Effector memory CD8-positive, alpha-beta T cell (primary cell): ENCODE measurements at regions not wholly inside any gene's neighbourhood (a gene's known extent, or its start where the extent isn't known, plus 50 kb on each side); places are given as distances from the start of the nearest gene placed in this dataset.

ENCODE experiments used
- ATAC-seq: fragments of 150-1000 bp; cut with Tn5 transposase; replicated peaks from 2 replicates; pipeline ENCODE4 v1.10.0; 2021; ENCODE audit warnings: mild to moderate bottlenecking, moderate library complexity
- DNase-seq, 3 experiments: peaks; one replicate each; pipeline ENCODE4 v3.0.0; 2021
- H3K27ac Mint-ChIP-seq, 2 donors: one replicate each; pipeline ENCODE4 v1.8.0; 2022; ENCODE audit warnings: mild to moderate bottlenecking in 2 of 2, mixed read lengths in 2 of 2, moderate library complexity in 2 of 2
- H3K27me3 Mint-ChIP-seq, 2 donors: one replicate each; pipeline ENCODE4 v1.8.0; 2022; ENCODE audit warnings: mixed read lengths in 2 of 2
- H3K36me3 Mint-ChIP-seq: one replicate; pipeline ENCODE4 v1.8.0; 2022; ENCODE audit warnings: mild to moderate bottlenecking, moderate library complexity, mixed read lengths; ENCODE audit not compliant: insufficient read depth
- H3K4me1 Mint-ChIP-seq, 2 donors: one replicate each; pipeline ENCODE4 v1.8.0; 2022; ENCODE audit warnings: low read depth in 2 of 2, mixed read lengths in 2 of 2
- H3K4me3 Mint-ChIP-seq, 2 donors: one replicate each; pipeline ENCODE4 v1.8.0; 2022; ENCODE audit warnings: mild to moderate bottlenecking in 2 of 2, mixed read lengths in 2 of 2, moderate library complexity in 2 of 2
- H3K9me3 Mint-ChIP-seq, 2 donors: one replicate each; pipeline ENCODE4 v1.8.0; 2022; ENCODE audit warnings: mixed read lengths in 2 of 2

DNA sequence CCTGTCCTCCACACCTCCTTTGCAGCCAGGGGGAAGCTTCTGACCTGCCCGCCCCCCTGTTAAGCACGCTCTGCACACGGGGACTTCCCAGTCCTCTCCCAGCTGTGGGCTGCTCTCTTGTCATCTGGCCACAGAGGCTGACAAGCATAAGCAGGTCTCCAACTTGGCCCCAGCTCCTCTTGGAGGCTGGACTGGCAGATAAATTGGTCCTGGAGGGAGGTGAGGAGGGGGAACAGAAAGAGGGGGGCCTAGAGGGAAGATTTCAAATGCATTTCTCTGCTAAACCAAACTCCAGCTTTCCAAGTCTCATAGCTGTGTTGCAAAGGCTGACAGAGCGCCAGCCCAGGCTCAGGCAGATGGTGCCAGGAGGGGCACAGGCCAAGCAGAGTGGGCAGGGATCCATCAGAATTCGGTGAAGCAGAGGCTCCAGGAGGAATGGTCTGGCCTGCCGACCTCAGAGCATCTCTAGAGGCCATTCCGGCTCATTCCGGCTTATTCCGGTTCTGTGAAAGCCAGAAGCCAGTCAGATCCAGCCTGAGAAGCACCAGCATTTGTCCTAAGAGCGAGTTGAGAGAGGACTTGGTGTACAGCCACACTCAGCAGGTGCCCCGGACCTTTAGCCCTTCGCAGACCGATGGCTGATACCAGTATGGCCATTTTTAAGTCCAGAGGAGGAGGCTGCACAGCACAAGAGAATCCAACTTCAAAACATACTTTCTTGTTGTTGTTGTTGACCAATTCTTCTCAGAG is 508.9 kb upstream of the MYT1L start:
- no peak for ATAC-seq
- Mint-ChIP-seq H3K27ac (no peak overlapping the region), H3K4me3 (no peak overlapping the region), H3K36me3 (no peaks in the 10 kb centered on the region), H3K27me3 (peaks cover 0 to 14% of the 10 kb centered on the region in 2 donors), H3K9me3 (peaks cover 7 to 14% of the 10 kb centered on the region in 2 donors), H3K4me1 (no peaks in the 10 kb centered on the region)
- DNase-seq: no peak

DNA sequence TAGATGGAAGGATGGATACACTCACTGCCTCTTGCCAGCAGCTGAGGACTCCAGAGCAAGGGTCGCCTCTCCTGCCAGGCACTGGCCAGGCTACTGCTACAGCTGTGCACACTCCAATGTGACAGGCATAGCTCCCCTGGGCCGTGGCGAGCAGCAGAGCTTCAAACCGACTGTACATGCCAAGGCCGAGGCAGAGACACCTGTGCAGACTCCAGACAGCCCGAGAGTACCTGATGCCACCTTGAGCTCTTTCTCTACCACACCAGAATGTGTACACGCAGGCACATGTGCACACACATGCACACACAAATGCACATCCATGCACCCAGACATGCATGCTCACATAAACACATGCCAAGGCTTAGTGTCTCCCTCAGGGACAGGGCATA is 508.3 kb upstream of the MYT1L start:
- DNase-seq (no peak), ATAC-seq (no peak)
- H3K27me3 Mint-ChIP-seq: peaks cover 0 to 14% of the 10 kb centered on the region in 2 donors
- H3K36me3 Mint-ChIP-seq: no peaks in the 10 kb centered on the region
- H3K27ac Mint-ChIP-seq: no peak overlapping the region
- no peak overlapping the region for H3K4me3 Mint-ChIP-seq
- H3K9me3 Mint-ChIP-seq: peaks cover 7 to 14% of the 10 kb centered on the region in 2 donors
- no peaks in the 10 kb centered on the region for H3K4me1 Mint-ChIP-seq

GRCh38 chr2:2838548-2838845 is 507.4 kb upstream of the MYT1L start:
- H3K4me3 Mint-ChIP-seq: no peak overlapping the region
- H3K36me3 Mint-ChIP-seq: no peaks in the 10 kb centered on the region

DNA sequence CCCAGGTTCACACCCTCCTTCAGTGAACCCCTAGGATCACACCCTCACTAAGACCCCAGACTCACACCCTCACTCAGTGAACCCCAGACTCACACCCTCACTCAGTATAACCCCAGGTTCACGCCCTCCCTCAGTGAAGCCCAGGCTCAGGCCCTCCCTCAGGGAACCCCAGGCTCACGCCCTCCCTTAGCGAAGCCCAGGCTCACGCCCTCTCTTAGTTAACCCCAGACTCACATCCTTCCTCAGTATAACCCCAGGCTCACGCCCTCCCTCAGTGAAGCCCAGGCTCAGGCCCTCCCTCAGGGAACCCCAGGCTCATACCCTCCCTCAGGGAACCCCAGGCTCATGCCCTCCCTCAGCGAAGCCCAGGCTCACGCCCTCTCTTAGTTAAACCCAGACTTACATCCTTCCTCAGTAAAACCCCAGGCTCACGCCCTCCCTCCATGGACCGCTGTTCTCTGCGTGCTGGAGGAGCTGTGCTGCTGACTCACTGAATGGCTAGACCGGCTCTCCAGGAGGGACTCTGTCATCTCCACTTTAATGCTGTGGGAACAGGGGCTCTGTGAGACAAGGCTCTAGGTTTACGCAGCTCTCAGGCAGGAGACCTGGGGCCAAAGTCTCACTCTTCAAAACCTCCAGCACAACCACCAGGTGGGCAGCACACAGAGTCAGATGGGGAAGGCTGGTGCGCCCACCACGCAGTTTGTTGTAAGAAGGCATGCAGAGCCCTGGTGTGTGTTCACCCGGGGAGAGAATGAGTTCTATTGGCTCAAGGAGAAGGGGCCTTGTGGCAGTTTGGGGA is 506.9 kb upstream of the MYT1L start:
- Mint-ChIP-seq H3K27ac (no peak overlapping the region), H3K4me1 (no peaks in the 10 kb centered on the region), H3K4me3 (no peak overlapping the region), H3K27me3 (peaks cover 0 to 14% of the 10 kb centered on the region in 2 donors), H3K36me3 (no peaks in the 10 kb centered on the region), H3K9me3 (peaks cover 7 to 14% of the 10 kb centered on the region in 2 donors)
- ATAC-seq (no peak), DNase-seq (no peak)

More at GRCh38 chr2:2838548-2838845, 507.4 kb upstream of the MYT1L start:
- ATAC-seq (no peak), DNase-seq (no peak)
- H3K27ac Mint-ChIP-seq: no peak overlapping the region
- peaks cover 0 to 14% of the 10 kb centered on the region in 2 donors for H3K27me3 Mint-ChIP-seq
- peaks cover 7 to 14% of the 10 kb centered on the region in 2 donors for H3K9me3 Mint-ChIP-seq
- H3K4me1 Mint-ChIP-seq: no peaks in the 10 kb centered on the region

GRCh38 chr2:2836343-2837070 is 505.4 kb upstream of the MYT1L start:
- Mint-ChIP-seq H3K27ac (no peak overlapping the region), H3K27me3 (peaks cover 0 to 14% of the 10 kb centered on the region in 2 donors)

DNA sequence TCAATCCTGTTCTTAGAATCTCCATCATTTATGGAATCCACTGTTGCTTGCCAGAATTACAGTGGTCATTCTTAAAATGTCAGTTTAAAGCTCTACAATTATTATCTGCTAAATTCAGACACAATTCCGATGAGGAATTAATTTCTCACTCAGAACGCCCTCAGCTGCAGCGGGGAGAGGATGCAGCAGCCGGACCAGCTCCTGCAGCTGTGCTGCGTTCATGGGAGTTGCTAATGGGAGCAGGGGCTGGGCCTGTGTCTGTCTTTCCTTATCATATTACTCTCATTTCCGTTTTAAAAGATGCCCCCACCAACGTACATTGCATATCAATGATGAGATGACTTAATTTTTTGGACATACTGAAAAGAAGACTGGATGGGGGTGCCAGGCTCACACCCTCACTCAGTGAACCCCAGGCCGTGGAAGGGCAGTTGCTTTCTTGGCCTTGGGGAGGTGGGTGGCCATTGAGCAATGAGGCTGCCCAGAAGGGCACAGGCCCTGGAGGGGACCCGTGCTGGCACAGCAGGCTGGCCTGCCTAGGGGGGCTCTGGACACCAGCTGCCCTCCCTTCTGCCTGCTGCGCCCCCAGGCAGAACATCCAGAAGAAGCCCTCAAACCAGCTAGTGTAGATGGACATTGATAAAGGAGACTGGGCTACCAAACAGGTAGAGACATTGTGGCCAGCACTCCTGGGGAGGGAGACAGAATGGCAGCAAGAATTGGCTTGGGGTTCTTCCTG is 503.6 kb upstream of the MYT1L start:
- Mint-ChIP-seq H3K36me3 (no peaks in the 10 kb centered on the region), H3K4me3 (no peak overlapping the region), H3K4me1 (no peaks in the 10 kb centered on the region), H3K9me3 (peaks cover 7 to 14% of the 10 kb centered on the region in 2 donors), H3K27ac (no peak overlapping the region), H3K27me3 (peaks cover 0 to 14% of the 10 kb centered on the region in 2 donors)
- ATAC-seq: no peak
- no peak for DNase-seq

More at GRCh38 chr2:2836343-2837070, 505.4 kb upstream of the MYT1L start:
- H3K4me3 Mint-ChIP-seq: no peak overlapping the region
- DNase-seq: no peak
- ATAC-seq: no peak
- H3K9me3 Mint-ChIP-seq: peaks cover 7 to 14% of the 10 kb centered on the region in 2 donors
- H3K36me3 Mint-ChIP-seq: no peaks in the 10 kb centered on the region
- no peaks in the 10 kb centered on the region for H3K4me1 Mint-ChIP-seq

- H3K27ac Mint-ChIP-seq: no peak overlapping the region
These were observed 503.0 kb upstream of the MYT1L start for GRCh38 chr2:2834105-2834504.

DNA sequence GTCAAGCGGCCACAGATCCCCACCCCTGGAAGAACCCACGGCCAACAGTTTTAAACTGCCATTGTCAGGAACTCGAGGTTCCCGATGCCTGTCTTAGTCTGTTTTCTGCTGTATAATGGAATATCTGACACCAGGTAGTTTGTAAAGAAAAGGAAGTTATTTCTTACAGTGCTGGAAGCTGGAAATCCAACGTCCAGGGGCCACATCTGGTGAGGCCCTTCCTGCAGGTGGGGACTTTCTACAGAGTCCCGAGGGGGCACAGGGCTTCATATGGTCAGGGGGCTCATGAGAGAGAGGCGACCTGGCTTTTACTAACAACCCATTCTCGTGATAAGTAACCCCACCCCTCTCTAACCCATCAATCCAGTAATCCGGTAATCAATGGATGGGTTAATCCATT is 501.6 kb upstream of the MYT1L start:
- Mint-ChIP-seq H3K36me3 (no peaks in the 10 kb centered on the region), H3K27me3 (peaks cover 0 to 2% of the 10 kb centered on the region in 2 donors), H3K27ac (no peak overlapping the region), H3K9me3 (peaks cover under 1 to 7% of the 10 kb centered on the region in 2 donors), H3K4me1 (no peaks in the 10 kb centered on the region), H3K4me3 (no peak overlapping the region)
- no peak for ATAC-seq
- DNase-seq: no peak

More at GRCh38 chr2:2834105-2834504, 503.0 kb upstream of the MYT1L start:
- ATAC-seq: no peak
- DNase-seq: no peak
- Mint-ChIP-seq H3K36me3 (no peaks in the 10 kb centered on the region), H3K4me3 (no peak overlapping the region), H3K9me3 (peaks cover 7 to 14% of the 10 kb centered on the region in 2 donors), H3K4me1 (no peaks in the 10 kb centered on the region), H3K27me3 (peaks cover 0 to 14% of the 10 kb centered on the region in 2 donors)

DNA sequence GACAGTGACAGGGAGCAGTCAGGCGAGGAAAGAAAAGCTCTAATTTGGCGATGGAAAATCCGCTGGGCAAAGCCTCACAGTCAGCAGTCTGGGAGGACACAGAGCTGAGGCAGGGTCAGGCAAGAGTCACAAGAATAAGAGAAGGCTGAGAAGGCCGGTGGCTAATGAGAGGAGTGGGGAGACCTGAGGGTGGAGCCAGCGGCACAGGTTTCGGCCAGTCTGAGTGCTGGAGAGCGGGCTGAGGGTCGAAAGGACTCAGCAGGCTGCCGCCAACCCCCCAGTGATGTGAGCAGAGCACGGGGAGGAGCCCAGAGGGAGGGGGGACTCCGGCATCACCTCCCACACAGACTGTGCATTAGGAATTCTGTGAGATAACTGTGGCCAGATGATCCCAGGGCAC is 500.6 kb upstream of the MYT1L start:
- H3K4me3 Mint-ChIP-seq: no peak overlapping the region
- H3K9me3 Mint-ChIP-seq: peaks cover 0 to 6% of the 10 kb centered on the region in 2 donors
- no peaks in the 10 kb centered on the region for H3K27me3 Mint-ChIP-seq
- H3K4me1 Mint-ChIP-seq: no peaks in the 10 kb centered on the region
- H3K27ac Mint-ChIP-seq: no peak overlapping the region
- no peaks in the 10 kb centered on the region for H3K36me3 Mint-ChIP-seq
- DNase-seq: no peak
- no peak for ATAC-seq

DNA sequence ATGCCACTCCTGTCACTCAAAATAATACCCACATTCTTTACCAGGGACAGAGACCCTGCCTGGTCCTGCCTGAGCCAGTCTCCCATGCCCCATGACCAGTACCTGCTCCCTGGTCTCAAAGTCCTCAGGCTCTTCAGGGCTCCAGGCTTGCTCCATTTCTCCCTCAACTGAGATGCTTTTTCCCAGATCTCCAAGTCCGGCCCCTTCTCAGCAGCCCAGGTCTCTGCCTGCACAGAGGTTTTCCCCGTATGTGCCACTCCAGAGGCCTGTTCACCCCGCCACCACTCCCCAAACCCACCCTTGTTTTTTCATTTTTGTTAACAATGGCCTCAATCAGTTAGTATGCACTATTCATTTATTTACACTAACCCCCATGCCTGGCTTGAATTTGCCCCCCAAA is 499.5 kb upstream of the MYT1L start:
- H3K36me3 Mint-ChIP-seq: no peaks in the 10 kb centered on the region
- no peak for ATAC-seq
- H3K9me3 Mint-ChIP-seq: no peaks in the 10 kb centered on the region
- H3K27ac Mint-ChIP-seq: no peak overlapping the region
- H3K4me1 Mint-ChIP-seq: no peaks in the 10 kb centered on the region
- DNase-seq: no peak
- H3K4me3 Mint-ChIP-seq: no peak overlapping the region
- no peaks in the 10 kb centered on the region for H3K27me3 Mint-ChIP-seq

DNA sequence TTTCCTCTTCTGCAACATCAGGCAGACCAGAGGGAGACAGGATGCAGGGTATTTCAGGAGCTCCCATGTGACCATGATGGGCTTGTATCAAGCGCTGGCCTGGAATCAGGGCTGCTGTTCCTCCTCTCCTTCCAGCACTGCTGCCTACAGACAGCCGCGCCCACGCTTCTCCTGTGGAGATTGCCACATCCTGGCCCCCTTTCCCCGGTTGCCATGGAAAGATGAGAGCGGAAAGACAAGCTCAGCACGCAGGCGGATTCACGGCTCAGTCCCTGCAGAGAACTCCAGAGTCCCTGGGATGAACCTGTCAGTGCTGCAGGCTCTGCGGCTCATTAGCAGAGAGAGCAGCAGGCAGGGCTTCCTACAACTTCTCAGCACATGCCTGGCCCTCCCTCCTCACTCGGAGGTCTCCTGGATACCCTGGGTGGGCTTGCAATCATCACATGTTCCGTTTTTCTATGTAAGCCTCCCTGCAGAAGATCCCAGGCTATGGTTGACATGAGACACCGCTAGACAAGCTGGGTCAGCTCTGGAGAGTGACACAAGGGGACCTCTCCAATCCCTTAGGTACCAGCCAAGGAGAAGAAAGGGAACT is 497.8 kb upstream of the MYT1L start:
- H3K27me3 Mint-ChIP-seq: no peaks in the 10 kb centered on the region
- no peak overlapping the region for H3K4me3 Mint-ChIP-seq
- ATAC-seq (no peak), DNase-seq (no peak)
- H3K27ac Mint-ChIP-seq: no peak overlapping the region
- no peaks in the 10 kb centered on the region for H3K4me1 Mint-ChIP-seq
- H3K36me3 Mint-ChIP-seq: no peaks in the 10 kb centered on the region
- H3K9me3 Mint-ChIP-seq: peaks cover 0 to 7% of the 10 kb centered on the region in 2 donors

GRCh38 chr2:2827761-2828221 is 496.7 kb upstream of the MYT1L start:
- no peak for DNase-seq
- Mint-ChIP-seq H3K27me3 (no peaks in the 10 kb centered on the region), H3K4me1 (no peaks in the 10 kb centered on the region), H3K4me3 (no peak overlapping the region), H3K27ac (no peak overlapping the region), H3K9me3 (peaks cover 0 to 7% of the 10 kb centered on the region in 2 donors), H3K36me3 (no peaks in the 10 kb centered on the region)
- no peak for ATAC-seq
